H9 (cell line): ENCODE measurements at regions not wholly inside any gene's neighbourhood (a gene's known extent, or its start where the extent isn't known, plus 50 kb on each side); places are given as distances from the start of the nearest gene placed in this dataset.

Source experiments
- DNase-seq: peaks from one replicate; pipeline ENCODE4 v3.0.0-alpha.2; 2017
- H2AFZ ChIP-seq: one replicate; pipeline ENCODE4 v1.6.1; 2013; ENCODE audit warnings: mild to moderate bottlenecking, low read length, control low read depth, moderate library complexity
- H2AK5ac ChIP-seq: 2 replicates; pipeline ENCODE4 v1.6.1; 2013; ENCODE audit warnings: low read length, control low read depth, mixed read lengths; ENCODE audit not compliant: insufficient read length
- H2BK120ac ChIP-seq: one replicate; pipeline ENCODE4 v1.6.1; 2013; ENCODE audit warnings: low read depth, mild to moderate bottlenecking, low read length, control low read depth, inconsistent platforms; ENCODE audit not compliant: poor library complexity, severe bottlenecking
- H2BK12ac ChIP-seq: 2 replicates; pipeline ENCODE4 v1.6.1; 2013; ENCODE audit warnings: low read length, control low read depth, mixed read lengths, low read depth; ENCODE audit not compliant: insufficient read length
- H2BK15ac ChIP-seq: 2 replicates; pipeline ENCODE4 v1.6.1; 2013; ENCODE audit warnings: low read depth, low read length, control low read depth
- H2BK20ac ChIP-seq: one replicate; pipeline ENCODE4 v1.6.1; 2013; ENCODE audit warnings: low read depth, mild to moderate bottlenecking, low read length, control low read depth, inconsistent platforms; ENCODE audit not compliant: poor library complexity, severe bottlenecking
- H2BK5ac ChIP-seq: 2 replicates; pipeline ENCODE4 v1.6.1; 2013; ENCODE audit warnings: low read length, control low read depth, mixed read lengths; ENCODE audit not compliant: insufficient read length
- H3K14ac ChIP-seq: 2 replicates; pipeline ENCODE4 v1.6.1; 2013; ENCODE audit warnings: low read length, control low read depth; ENCODE audit not compliant: insufficient read depth
- H3K18ac ChIP-seq: 2 replicates; pipeline ENCODE4 v1.6.1; 2013; ENCODE audit warnings: low read depth, mild to moderate bottlenecking, mixed read lengths, low read length, control low read depth; ENCODE audit not compliant: insufficient read length
- H3K23ac ChIP-seq: 2 replicates; pipeline ENCODE4 v1.6.1; 2013; ENCODE audit warnings: low read length, control low read depth, mixed read lengths, low read depth; ENCODE audit not compliant: insufficient read length
- H3K23me2 ChIP-seq: 2 replicates; pipeline ENCODE4 v1.6.1; 2013; ENCODE audit warnings: low read depth, mild to moderate bottlenecking, mixed read lengths, low read length, control low read depth; ENCODE audit not compliant: insufficient read length, poor library complexity, severe bottlenecking
- H3K27ac ChIP-seq: 2 replicates; pipeline ENCODE4 v1.5.1; 2013; ENCODE audit warnings: low read length, control low read depth, mixed read lengths, low read depth; ENCODE audit not compliant: insufficient read length
- H3K27me3 ChIP-seq: 2 replicates; pipeline ENCODE4 v1.6.1; 2013; ENCODE audit warnings: low read length, control low read depth, inconsistent platforms; ENCODE audit not compliant: insufficient read depth
- H3K4ac ChIP-seq: 2 replicates; pipeline ENCODE4 v1.6.1; 2013; ENCODE audit warnings: low read depth, mild to moderate bottlenecking, control low read depth, inconsistent platforms, low read length, moderate library complexity
- H3K4me1 ChIP-seq: 2 replicates; pipeline ENCODE4 v1.6.1; 2013; ENCODE audit warnings: low read length, control low read depth, inconsistent platforms; ENCODE audit not compliant: insufficient read depth
- H3K4me2 ChIP-seq: 2 replicates; pipeline ENCODE4 v1.6.1; 2013; ENCODE audit warnings: low read length, control low read depth, mixed read lengths; ENCODE audit not compliant: insufficient read length, insufficient read depth
- H3K56ac ChIP-seq: 2 replicates; pipeline ENCODE4 v1.6.1; 2013; ENCODE audit warnings: low read depth, mild to moderate bottlenecking, mixed read lengths, low read length, control low read depth; ENCODE audit not compliant: insufficient read length
- H3K79me1 ChIP-seq: 2 replicates; pipeline ENCODE4 v1.6.1; 2013; ENCODE audit warnings: low read depth, mild to moderate bottlenecking, moderate library complexity, low read length, control low read depth, inconsistent platforms; ENCODE audit not compliant: insufficient read depth, poor library complexity, severe bottlenecking
- H3K79me2 ChIP-seq: 2 replicates; pipeline ENCODE4 v1.6.1; 2013; ENCODE audit warnings: low read length, control low read depth, inconsistent platforms; ENCODE audit not compliant: insufficient read depth
- H3K9ac ChIP-seq: 2 replicates; pipeline ENCODE4 v1.6.1; 2013; ENCODE audit warnings: low read length, control low read depth, mixed read lengths; ENCODE audit not compliant: insufficient read length; ENCODE audit errors: extremely low read depth
- H3K9me3 ChIP-seq: one replicate; pipeline ENCODE4 v1.6.1; 2013; ENCODE audit warnings: low read depth, low read length, inconsistent platforms; ENCODE audit not compliant: control insufficient read depth
- H3T11ph ChIP-seq: one replicate; pipeline ENCODE4 v1.6.1; 2013; ENCODE audit warnings: mild to moderate bottlenecking, low read length, control low read depth, inconsistent platforms
- H4K20me1 ChIP-seq: one replicate; pipeline ENCODE4 v1.6.1; 2013; ENCODE audit not compliant: control insufficient read depth, insufficient read length, insufficient read depth
- H4K5ac ChIP-seq: 2 replicates; pipeline ENCODE4 v1.6.1; 2013; ENCODE audit warnings: low read depth, mild to moderate bottlenecking, mixed read lengths, low read length, control low read depth; ENCODE audit not compliant: insufficient read length
- H4K8ac ChIP-seq: replicated peaks from 2 replicates; pipeline ENCODE4 v1.6.1; 2013; ENCODE audit warnings: low read length, control low read depth, mixed read lengths, low read depth; ENCODE audit not compliant: insufficient read length
- H4K91ac ChIP-seq: 2 replicates; pipeline ENCODE4 v1.6.1; 2013; ENCODE audit warnings: low read depth, mild to moderate bottlenecking, moderate library complexity, mixed read lengths, low read length, control low read depth; ENCODE audit not compliant: insufficient read length
- H3K27ac Mint-ChIP-seq, 3 experiments: 2 replicates in 2 of 3; 3 replicates in 1 of 3; pipeline ENCODE4 v1.8.0; 2020 to 2021; ENCODE audit warnings: mixed read lengths in 3 of 3, mild to moderate bottlenecking in 1 of 3, moderate library complexity in 1 of 3
- H3K27me3 Mint-ChIP-seq: 2 replicates; pipeline ENCODE4 v1.8.0; 2021; ENCODE audit warnings: low read depth, mild to moderate bottlenecking, moderate library complexity, mixed read lengths
- H3K36me3 Mint-ChIP-seq, 3 experiments: 2 replicates in 2 of 3; 3 replicates in 1 of 3; pipeline ENCODE4 v1.8.0; 2020 to 2021; ENCODE audit warnings: low read depth in 3 of 3, mixed read lengths in 3 of 3; ENCODE audit not compliant: insufficient read depth in 1 of 3
- H3K4me1 Mint-ChIP-seq, 2 experiments: 2 replicates each; pipeline ENCODE4 v1.8.0; 2020; ENCODE audit warnings: mixed read lengths in 2 of 2
- H3K4me3 Mint-ChIP-seq, 2 experiments: 2 replicates in 1 of 2; 3 replicates in 1 of 2; pipeline ENCODE4 v1.8.0; 2020 to 2021; ENCODE audit warnings: mild to moderate bottlenecking in 2 of 2, mixed read lengths in 2 of 2, moderate library complexity in 1 of 2
- H3K9me3 Mint-ChIP-seq, 2 experiments: 2 replicates in 1 of 2; 3 replicates in 1 of 2; pipeline ENCODE4 v1.8.0; 2020; ENCODE audit warnings: mild to moderate bottlenecking in 2 of 2, mixed read lengths in 2 of 2, moderate library complexity in 1 of 2
- WGBS: extraction: QIAGEN DNeasy Blood & Tissue Kit; methylation state at CpG from one replicate; pipeline ENCODE4 v1.1.7; 2013; ENCODE audit warnings: missing lambda C conversion rate, low lambda C conversion rate, mixed read lengths; ENCODE audit not compliant: insufficient read length; ENCODE audit errors: extremely low coverage; 5-methylcytosine and 5-hydroxymethylcytosine counted together
- TF ChIP-seq, protein P1 (sequence below): fragments of 200-600 bp; sonication (generic); conservative IDR thresholded peaks from 3 replicates; pipeline ENCODE4 v1.8.0; 2021; ENCODE audit warnings: antibody characterized with exemption, mild to moderate bottlenecking

DNA sequence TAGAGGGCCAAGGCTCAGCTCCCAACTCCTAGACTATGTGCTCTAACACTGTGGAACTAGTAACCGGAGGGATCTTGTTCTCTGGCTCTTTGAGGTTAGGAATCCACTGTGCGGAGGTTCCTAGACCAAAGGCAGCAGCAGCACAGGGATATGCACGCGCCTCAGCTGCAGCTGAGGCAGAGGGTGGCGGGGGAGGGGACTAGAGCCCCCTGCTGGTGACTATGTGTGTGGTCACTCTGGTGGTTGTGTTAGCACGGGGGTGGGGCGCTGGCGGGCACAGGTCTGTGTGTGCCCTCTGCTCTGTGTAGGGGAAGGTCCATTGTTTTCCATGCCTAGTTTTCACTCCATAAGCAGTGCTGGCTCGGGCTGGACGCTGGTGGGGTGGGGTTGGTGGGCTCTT lies 458.0 kb upstream of the IZUMO3 start:
- H3K79me1 ChIP-seq: no peaks in the 10 kb centered on the region
- H3K14ac ChIP-seq: no peak overlapping the region
- no peaks in the 10 kb centered on the region for H3K23me2 ChIP-seq
- H3K23ac ChIP-seq: no peak overlapping the region
- peaks cover 13 to 15% of the 10 kb centered on the region in 2 experiments for H3K4me1 Mint-ChIP-seq
- H3K36me3 Mint-ChIP-seq: no peaks in the 10 kb centered on the region; a peak in 2 of 7 replicates
- H4K5ac ChIP-seq: no peak overlapping the region
- H4K8ac ChIP-seq: no peak overlapping the region
- peaks cover 0 to 4% of the 10 kb centered on the region in 2 experiments; a peak in 2 of 5 replicates for H3K9me3 Mint-ChIP-seq
- WGBS: no CpG with 5 or more reads among the region's 10 CpGs
- no peak overlapping the region for H2BK15ac ChIP-seq
- H4K20me1 ChIP-seq: no peaks in the 10 kb centered on the region
- no peak overlapping the region for H2BK20ac ChIP-seq
- no peak overlapping the region for H2AK5ac ChIP-seq
- H2BK5ac ChIP-seq: no peak overlapping the region
- no peak overlapping the region for H3K4ac ChIP-seq
- H2AFZ ChIP-seq: no peak overlapping the region
- no peak overlapping the region for H2BK120ac ChIP-seq
- H3K4me3 Mint-ChIP-seq: no peak overlapping the region
- TF ChIP-seq, protein P1, sequence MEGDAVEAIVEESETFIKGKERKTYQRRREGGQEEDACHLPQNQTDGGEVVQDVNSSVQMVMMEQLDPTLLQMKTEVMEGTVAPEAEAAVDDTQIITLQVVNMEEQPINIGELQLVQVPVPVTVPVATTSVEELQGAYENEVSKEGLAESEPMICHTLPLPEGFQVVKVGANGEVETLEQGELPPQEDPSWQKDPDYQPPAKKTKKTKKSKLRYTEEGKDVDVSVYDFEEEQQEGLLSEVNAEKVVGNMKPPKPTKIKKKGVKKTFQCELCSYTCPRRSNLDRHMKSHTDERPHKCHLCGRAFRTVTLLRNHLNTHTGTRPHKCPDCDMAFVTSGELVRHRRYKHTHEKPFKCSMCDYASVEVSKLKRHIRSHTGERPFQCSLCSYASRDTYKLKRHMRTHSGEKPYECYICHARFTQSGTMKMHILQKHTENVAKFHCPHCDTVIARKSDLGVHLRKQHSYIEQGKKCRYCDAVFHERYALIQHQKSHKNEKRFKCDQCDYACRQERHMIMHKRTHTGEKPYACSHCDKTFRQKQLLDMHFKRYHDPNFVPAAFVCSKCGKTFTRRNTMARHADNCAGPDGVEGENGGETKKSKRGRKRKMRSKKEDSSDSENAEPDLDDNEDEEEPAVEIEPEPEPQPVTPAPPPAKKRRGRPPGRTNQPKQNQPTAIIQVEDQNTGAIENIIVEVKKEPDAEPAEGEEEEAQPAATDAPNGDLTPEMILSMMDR: peak; percentile 77
- H2BK12ac ChIP-seq: no peak overlapping the region
- H3K4me2 ChIP-seq: no peak overlapping the region
- H3K56ac ChIP-seq: no peak overlapping the region
- H3T11ph ChIP-seq: no peak overlapping the region
- H3K27ac Mint-ChIP-seq: peak overlapping the region in 2 of 3 experiments; percentile 9 to 29; a peak in 3 of 7 replicates
- no peaks in the 10 kb centered on the region for H3K27me3 ChIP-seq
- H3K27ac ChIP-seq: no peak overlapping the region
- H3K9me3 ChIP-seq: no peaks in the 10 kb centered on the region
- no peak overlapping the region for H3K9ac ChIP-seq
- no peak overlapping the region for H3K18ac ChIP-seq
- no peaks in the 10 kb centered on the region for H3K79me2 ChIP-seq
- no peak overlapping the region for H4K91ac ChIP-seq
- no peaks in the 10 kb centered on the region for H3K4me1 ChIP-seq
- peak; percentile 86 for DNase-seq
- H3K27me3 Mint-ChIP-seq: no peaks in the 10 kb centered on the region
